OCI-LY1 (cell line): ENCODE measurements at regions not wholly inside any gene's neighbourhood (a gene's known extent, or its start where the extent isn't known, plus 50 kb on each side); places are given as distances from the start of the nearest gene placed in this dataset.
"Not testable (repeated sequence)": the region's sequence is repeated elsewhere in the genome, so short reads cannot be mapped to it uniquely, and the experiment has no call there.

Source experiments
- EZH2 ChIP-seq: fragments of 200-600 bp; sonication (generic), shearing (Covaris generic); IDR thresholded peaks from 2 replicates; pipeline ENCODE4 v1.8.0; 2017; ENCODE audit warnings: borderline replicate concordance, mixed run types, mild to moderate bottlenecking, antibody characterized with exemption, low read length, moderate library complexity, mixed read lengths
- TF ChIP-seq, protein P1 (sequence below): fragments of 200-600 bp; sonication (generic), shearing (Covaris generic); IDR thresholded peaks from 2 replicates; pipeline ENCODE4 v1.5.1; 2017; ENCODE audit warnings: mild to moderate bottlenecking, antibody characterized with exemption, low read length, moderate library complexity, mixed read lengths

DNA sequence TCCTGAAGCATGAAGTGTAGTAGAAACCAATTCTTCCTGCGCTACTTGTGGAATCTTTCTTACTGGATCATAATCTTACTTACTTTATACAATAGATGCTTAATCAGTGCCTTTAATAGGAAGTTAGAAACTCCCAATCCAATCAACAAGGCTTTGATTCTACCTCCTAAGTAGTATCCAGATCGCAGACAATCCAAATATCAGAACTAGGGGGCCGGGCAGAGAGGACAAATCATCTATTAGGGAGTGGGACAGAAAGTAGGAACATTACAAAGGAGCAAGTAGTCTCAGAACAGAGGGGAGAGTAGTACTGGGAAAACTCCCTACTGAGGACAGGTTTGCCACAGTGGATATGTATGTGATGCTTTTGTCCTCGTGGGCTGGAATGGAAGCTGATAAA, 2901.1 kb upstream of the OR11H1 start:
- TF ChIP-seq, protein P1, sequence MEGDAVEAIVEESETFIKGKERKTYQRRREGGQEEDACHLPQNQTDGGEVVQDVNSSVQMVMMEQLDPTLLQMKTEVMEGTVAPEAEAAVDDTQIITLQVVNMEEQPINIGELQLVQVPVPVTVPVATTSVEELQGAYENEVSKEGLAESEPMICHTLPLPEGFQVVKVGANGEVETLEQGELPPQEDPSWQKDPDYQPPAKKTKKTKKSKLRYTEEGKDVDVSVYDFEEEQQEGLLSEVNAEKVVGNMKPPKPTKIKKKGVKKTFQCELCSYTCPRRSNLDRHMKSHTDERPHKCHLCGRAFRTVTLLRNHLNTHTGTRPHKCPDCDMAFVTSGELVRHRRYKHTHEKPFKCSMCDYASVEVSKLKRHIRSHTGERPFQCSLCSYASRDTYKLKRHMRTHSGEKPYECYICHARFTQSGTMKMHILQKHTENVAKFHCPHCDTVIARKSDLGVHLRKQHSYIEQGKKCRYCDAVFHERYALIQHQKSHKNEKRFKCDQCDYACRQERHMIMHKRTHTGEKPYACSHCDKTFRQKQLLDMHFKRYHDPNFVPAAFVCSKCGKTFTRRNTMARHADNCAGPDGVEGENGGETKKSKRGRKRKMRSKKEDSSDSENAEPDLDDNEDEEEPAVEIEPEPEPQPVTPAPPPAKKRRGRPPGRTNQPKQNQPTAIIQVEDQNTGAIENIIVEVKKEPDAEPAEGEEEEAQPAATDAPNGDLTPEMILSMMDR = not testable (repeated sequence)
- not testable (repeated sequence) for TF ChIP-seq EZH2
